ENCODE measurements at regions not wholly inside any gene's neighbourhood (a gene's known extent, or its start where the extent isn't known, plus 50 kb on each side); places are given as distances from the start of the nearest gene placed in this dataset.
"Not testable (repeated sequence)": the region's sequence is repeated elsewhere in the genome, so short reads cannot be mapped to it uniquely, and the experiment has no call there.

- H2AFZ ChIP-seq (ENCODE audit: low read depth) = no peak overlapping the region
- no peak overlapping the region for H3K9ac ChIP-seq
- H3K79me2 ChIP-seq (ENCODE audit: insufficient read depth, low read depth) = no peaks in the 10 kb centered on the region
- no peaks in the 10 kb centered on the region for H3K4me1 ChIP-seq (ENCODE audit: low read depth, poor library complexity, severe bottlenecking)
- no peaks in the 10 kb centered on the region for H3K36me3 ChIP-seq (ENCODE audit: insufficient read depth)
- H3K27ac ChIP-seq = no peak overlapping the region
- H4K20me1 ChIP-seq (ENCODE audit: insufficient read depth) = no peaks in the 10 kb centered on the region
- H3K27me3 ChIP-seq (ENCODE audit: insufficient read depth, low read depth) = no peaks in the 10 kb centered on the region
- TF ChIP-seq CTCF (conservative IDR thresholded peaks at IDR 0.05; ENCODE audit: low read depth, low read length) = no peak
- no peak overlapping the region for H3K4me3 ChIP-seq (IDR thresholded peaks at IDR 0.05; ENCODE audit: insufficient read depth, low read depth, low read length)
- no peak overlapping the region for H3K4me2 ChIP-seq
These were observed 170.8 kb downstream of the RGS9 start for GRCh38 chr17:65307961-65308316.

GRCh38 chr17:65307081-65307960 is 170.2 kb downstream of the RGS9 start:
- no peak for TF ChIP-seq CTCF (conservative IDR thresholded peaks at IDR 0.05; ENCODE audit: low read depth, low read length)
- no peak overlapping the region for H2AFZ ChIP-seq (ENCODE audit: low read depth)
- no peaks in the 10 kb centered on the region for H3K36me3 ChIP-seq (ENCODE audit: insufficient read depth)
- no peak overlapping the region for H3K4me2 ChIP-seq
- H3K27me3 ChIP-seq (ENCODE audit: insufficient read depth, low read depth) = no peaks in the 10 kb centered on the region
- H3K4me1 ChIP-seq (ENCODE audit: low read depth, poor library complexity, severe bottlenecking) = no peaks in the 10 kb centered on the region
- no peaks in the 10 kb centered on the region for H3K79me2 ChIP-seq (ENCODE audit: insufficient read depth, low read depth)
- no peak overlapping the region for H3K4me3 ChIP-seq (IDR thresholded peaks at IDR 0.05; ENCODE audit: insufficient read depth, low read depth, low read length)
- H3K9ac ChIP-seq = no peak overlapping the region
- no peaks in the 10 kb centered on the region for H4K20me1 ChIP-seq (ENCODE audit: insufficient read depth)
- H3K27ac ChIP-seq = no peak overlapping the region

GRCh38 chr17:65305778-65306177 is 168.6 kb downstream of the RGS9 start:
- Histone ChIP-seq H4K20me1 (ENCODE audit: insufficient read depth) (no peaks in the 10 kb centered on the region), H3K27ac (no peak overlapping the region), H3K36me3 (ENCODE audit: insufficient read depth) (no peaks in the 10 kb centered on the region), H3K27me3 (ENCODE audit: insufficient read depth, low read depth) (no peaks in the 10 kb centered on the region), H2AFZ (ENCODE audit: low read depth) (no peak overlapping the region), H3K79me2 (ENCODE audit: insufficient read depth, low read depth) (no peaks in the 10 kb centered on the region), H3K9ac (no peak overlapping the region), H3K4me1 (ENCODE audit: low read depth, poor library complexity, severe bottlenecking) (no peaks in the 10 kb centered on the region), H3K4me3 (IDR thresholded peaks at IDR 0.05; ENCODE audit: insufficient read depth, low read depth, low read length) (no peak overlapping the region), H3K4me2 (no peak overlapping the region)
- no peak for TF ChIP-seq CTCF (conservative IDR thresholded peaks at IDR 0.05; ENCODE audit: low read depth, low read length)

- Histone ChIP-seq H3K4me2 (no peak overlapping the region), H3K27me3 (ENCODE audit: insufficient read depth, low read depth) (no peaks in the 10 kb centered on the region), H3K36me3 (ENCODE audit: insufficient read depth) (no peaks in the 10 kb centered on the region), H4K20me1 (ENCODE audit: insufficient read depth) (no peaks in the 10 kb centered on the region), H3K4me1 (ENCODE audit: low read depth, poor library complexity, severe bottlenecking) (no peaks in the 10 kb centered on the region), H2AFZ (ENCODE audit: low read depth) (no peak overlapping the region), H3K79me2 (ENCODE audit: insufficient read depth, low read depth) (no peaks in the 10 kb centered on the region), H3K4me3 (IDR thresholded peaks at IDR 0.05; ENCODE audit: insufficient read depth, low read depth, low read length) (no peak overlapping the region), H3K9ac (no peak overlapping the region), H3K27ac (no peak overlapping the region)
- no peak for TF ChIP-seq CTCF (conservative IDR thresholded peaks at IDR 0.05; ENCODE audit: low read depth, low read length)
These were observed 167.9 kb downstream of the RGS9 start for GRCh38 chr17:65305116-65305515.

- H3K4me2 ChIP-seq; H2AFZ ChIP-seq (ENCODE audit: low read depth); H3K36me3 ChIP-seq (ENCODE audit: insufficient read depth); H3K27ac ChIP-seq; H3K79me2 ChIP-seq (ENCODE audit: insufficient read depth, low read depth); H3K4me1 ChIP-seq (ENCODE audit: low read depth, poor library complexity, severe bottlenecking); H3K4me3 ChIP-seq (IDR thresholded peaks at IDR 0.05; ENCODE audit: insufficient read depth, low read depth, low read length); H3K9ac ChIP-seq; H4K20me1 ChIP-seq (ENCODE audit: insufficient read depth); H3K27me3 ChIP-seq (ENCODE audit: insufficient read depth, low read depth): not testable (repeated sequence)
These were observed 164.7 kb downstream of the RGS9 start for GRCh38 chr17:65301882-65302281.

Data from KMS-11 (cell line).